Stimulated activated CD8-positive, alpha-beta memory T cell treated with anti-CD3 and anti-CD28 coated beads, Interleukin-7, amount 100 ng/mL, for 4 hours (primary cell): ENCODE measurements at regions not wholly inside any gene's neighbourhood (a gene's known extent, or its start where the extent isn't known, plus 50 kb on each side); places are given as distances from the start of the nearest gene placed in this dataset.

Source experiments
- DNase-seq, 2 donors: peaks; one replicate each; pipeline ENCODE4 v3.0.0-alpha.2; 2020; ENCODE audit warnings: low read depth in 2 of 2

GRCh38 chr9:135239100-135239768, 151.8 kb downstream of the OLFM1 start:
- no peak for DNase-seq

GRCh38 chr9:135239769-135240141, 152.3 kb downstream of the OLFM1 start:
- DNase-seq = no peak

GRCh38 chr9:135240222-135240621, 152.8 kb downstream of the OLFM1 start:
- DNase-seq = no peak

DNA sequence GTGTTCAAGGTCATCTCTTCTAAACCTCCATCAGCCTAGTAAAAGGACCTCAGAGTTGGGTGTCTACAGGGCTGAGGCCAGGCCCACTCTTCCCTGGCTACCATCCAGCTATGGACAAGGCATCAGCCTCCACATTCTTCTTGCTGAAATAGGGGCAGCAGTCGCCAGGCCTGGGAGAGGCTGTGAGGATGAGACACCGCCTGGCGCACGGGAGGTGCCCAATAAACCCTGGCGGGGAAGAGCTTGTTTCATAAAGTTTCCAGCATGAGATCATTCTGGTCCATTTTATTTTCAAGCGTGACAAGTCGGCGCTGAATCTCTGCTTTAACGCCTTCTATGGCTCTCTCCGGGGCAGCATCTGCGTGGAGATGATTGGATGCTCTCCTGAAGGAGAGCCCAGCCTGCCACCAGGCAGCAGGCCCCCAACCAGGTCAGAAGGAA, 153.4 kb downstream of the OLFM1 start:
- no peak for DNase-seq

- DNase-seq = no peak
These were observed 154.0 kb downstream of the OLFM1 start for GRCh38 chr9:135241381-135242048.

DNA sequence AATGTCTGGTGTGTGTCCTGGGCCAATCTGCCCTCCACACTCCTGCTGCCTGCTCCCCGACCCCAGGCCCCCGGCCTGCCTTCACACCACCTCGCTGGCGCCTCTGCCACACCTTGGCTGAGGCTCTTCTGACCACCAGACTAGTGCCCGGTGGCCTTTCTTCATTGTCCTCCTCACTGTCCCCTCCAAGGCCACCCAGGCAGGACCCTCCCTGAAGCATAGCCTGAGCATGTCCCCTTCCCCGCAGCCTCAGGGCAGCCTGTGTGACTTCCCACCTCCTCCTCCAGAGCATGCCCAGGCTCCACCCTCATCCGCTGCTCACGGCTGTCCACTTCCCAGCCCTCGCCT, 154.6 kb downstream of the OLFM1 start:
- no peak for DNase-seq

DNA sequence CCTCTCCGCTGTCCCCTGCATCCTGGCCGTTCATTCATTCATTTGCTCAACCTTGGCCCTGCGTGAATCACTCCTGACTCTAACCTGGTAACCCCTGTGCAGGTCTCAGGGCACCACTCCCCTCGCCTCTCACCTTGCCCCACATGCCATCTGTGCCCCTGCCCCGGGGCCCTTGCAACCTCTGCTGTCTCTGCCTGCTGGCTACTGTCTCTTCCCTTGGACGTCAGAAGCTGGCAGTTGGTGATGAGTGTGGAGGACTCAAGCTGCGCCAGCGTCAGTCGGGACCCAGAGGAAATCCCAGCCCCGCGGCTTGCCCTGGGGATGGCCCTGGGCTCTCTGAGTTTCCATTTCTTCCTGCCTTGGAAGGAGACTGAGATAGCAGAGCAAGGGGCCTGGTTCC, 154.9 kb downstream of the OLFM1 start:
- DNase-seq = no peak

GRCh38 chr9:135243201-135244190, 156.0 kb downstream of the OLFM1 start:
- no peak for DNase-seq

- DNase-seq = no peak
These were observed 157.1 kb downstream of the OLFM1 start for GRCh38 chr9:135244271-135245221.

GRCh38 chr9:135245482-135246247, 158.2 kb downstream of the OLFM1 start:
- no peak for DNase-seq

GRCh38 chr9:135246248-135247205, 159.1 kb downstream of the OLFM1 start:
- no peak for DNase-seq

DNA sequence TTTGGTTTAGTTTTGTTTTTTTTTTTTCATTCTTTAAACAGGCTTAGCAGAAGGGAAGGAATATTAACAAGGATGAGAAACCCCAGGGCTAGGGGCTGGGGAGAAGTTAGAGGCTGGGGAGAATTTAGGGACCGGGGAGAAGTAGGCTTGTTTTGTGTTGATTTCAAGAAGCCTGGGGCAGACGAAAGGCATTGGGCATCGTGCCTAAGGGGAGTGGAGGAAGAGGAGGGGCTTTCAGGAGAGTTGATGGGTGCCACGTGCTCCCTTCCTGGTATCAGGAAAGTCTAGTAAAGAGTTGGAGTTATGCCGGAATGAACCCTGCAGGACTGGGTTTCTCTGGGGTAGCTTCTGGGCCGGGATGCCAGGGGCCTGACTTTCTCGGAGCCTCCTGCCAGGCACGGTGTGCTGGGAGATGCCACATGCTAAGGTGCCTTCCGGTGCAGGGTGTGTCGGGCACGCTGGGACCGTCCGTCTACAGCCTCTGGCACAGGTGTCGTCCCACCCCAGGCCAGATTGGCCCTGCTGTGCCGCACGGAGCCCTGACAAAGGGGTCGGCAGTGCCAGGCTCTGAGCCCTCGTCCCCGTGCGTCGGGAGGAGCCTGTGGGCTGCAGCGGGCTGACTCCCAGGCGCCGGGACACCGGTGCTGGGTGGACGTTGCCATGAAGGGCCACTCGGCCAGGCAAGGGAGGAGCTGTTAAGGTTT, 159.9 kb downstream of the OLFM1 start:
- no peak for DNase-seq

DNA sequence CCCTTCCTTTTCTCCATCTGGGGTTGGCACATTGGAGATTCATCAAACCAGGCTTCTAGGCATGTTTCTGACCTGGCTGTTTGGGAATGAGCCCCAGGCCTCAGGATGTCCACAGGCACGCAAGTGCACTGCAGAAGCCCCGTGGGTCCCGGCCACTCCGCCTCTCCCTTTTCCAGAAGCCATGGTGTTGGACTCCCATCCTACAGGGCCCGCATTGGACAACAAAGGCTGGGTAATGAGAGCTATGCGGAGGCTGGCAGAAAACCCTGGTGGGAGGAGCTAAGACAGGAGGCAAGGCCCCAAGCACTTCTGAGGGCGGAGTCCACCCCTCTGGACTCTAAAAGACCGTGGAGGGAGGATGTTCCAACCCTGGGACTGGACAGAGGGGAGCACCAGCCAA, 160.6 kb downstream of the OLFM1 start:
- no peak for DNase-seq

DNA sequence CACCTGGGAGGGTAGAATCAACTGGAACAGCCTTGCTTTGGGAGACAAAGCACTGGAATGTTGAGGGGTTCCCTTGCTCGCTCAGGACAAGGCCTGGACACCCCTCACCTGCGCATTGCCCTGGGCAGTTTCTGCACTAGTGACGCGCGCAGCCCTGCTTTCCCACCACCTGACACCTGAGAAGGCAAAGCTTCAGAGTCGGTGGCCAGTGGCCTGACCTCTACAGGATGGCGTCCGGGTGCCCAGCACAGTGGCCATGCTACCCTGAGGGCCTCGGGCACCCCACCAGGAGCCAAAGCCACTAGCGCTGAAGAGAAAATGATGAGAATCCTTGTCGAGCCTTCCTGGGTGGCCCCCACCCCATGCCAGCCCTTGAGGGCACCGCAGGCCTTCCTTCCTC, 161.3 kb downstream of the OLFM1 start:
- DNase-seq = no peak

DNA sequence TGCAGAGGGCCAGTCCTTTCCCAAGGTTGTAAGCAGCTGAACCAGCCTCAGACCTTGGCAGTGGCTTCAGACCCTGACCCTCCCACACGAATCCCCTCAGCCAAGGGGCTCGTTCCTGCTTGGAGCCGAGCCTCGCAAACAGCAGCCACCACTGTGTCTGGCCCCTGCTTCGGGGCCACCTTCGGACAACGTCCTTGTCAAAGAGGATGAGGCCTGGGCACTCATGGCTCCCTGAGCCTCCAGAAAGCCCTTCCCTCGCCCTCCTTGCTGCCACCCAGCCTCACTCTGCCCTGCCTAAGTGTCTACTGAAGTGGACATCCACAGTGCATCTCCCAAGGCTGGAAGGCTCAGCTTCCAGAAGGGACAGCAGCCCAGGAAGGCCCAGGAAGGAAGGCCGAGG, 161.7 kb downstream of the OLFM1 start:
- DNase-seq = no peak

- no peak for DNase-seq
These were observed 162.2 kb downstream of the OLFM1 start for GRCh38 chr9:135249711-135250110.

DNA sequence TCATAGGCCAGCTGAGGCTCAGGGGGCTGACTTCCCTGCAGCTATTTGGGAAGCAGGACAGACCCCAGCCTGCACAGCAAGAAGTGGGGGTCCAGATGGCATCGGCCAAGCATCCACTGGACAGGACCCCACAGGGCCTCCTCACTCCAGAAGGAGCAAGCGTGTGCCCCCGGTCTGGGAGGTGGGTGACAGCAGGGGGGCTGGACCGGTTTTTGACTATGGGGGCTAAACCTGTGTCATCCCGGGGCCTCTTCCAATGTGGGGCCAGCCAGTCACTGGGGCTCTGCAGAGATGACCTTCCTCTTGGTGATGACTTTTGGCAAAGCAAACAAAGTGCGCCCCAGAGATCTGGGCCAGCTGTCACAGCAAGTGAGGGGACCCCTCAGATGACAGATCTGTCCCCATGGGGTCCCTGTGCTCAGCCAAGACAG, 163.9 kb downstream of the OLFM1 start:
- DNase-seq = no peak

DNA sequence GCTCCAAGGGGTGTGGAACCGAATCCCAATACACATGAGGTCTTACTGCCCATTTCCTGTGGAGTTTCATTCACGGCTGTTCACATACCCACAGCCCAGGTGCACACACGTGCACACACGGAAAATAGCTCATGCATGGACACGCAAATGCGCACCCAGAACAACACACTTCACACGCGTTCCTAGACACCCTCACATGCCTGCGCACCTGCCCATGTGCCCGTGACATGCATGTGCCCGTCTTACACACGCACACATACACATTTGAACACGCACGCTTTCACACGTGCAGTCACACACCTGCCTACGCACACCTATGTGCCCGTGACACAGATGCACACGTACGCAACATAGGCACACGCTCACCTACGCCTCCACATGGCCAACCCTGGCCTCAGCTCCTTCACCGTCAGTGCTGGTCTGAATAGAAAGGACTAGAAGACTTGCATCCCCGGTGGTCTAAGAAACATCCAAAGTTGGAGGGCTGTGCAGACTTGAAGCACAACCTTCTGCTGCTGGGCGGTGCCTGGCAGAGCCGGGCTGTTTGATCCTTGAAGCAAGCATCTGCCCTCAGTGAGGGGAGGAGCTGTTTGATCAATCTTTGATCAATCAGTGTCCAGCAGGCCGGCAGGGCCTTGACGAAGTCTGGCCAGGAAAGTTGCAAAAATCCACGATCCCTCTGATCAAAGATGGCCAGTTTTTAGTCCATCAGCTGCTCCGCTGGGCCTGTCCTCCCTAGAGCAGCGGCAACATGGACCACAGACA, 164.7 kb downstream of the OLFM1 start:
- DNase-seq = no peak
